K562 (cell line): ENCODE measurements at regions not wholly inside any gene's neighbourhood (a gene's known extent, or its start where the extent isn't known, plus 50 kb on each side); places are given as distances from the start of the nearest gene placed in this dataset.
"Not testable (repeated sequence)": the region's sequence is repeated elsewhere in the genome, so short reads cannot be mapped to it uniquely, and the experiment has no call there.

ENCODE experiments used
- ATAC-seq: fragments of 200-7000 bp; cut with Tn5 transposase; 3 replicates; pipeline ENCODE4 v1.9.1; 2020; ENCODE audit warnings: moderate library complexity
- BruUV-seq: library from RNA; stranded (reverse); fragments of 400-500 nt; replicated peaks from 2 replicates; lab custom pipeline; 2021; lab: Mats Ljungman, UMichigan
- CTCF ChIA-PET: fragments of 300-600 bp; formaldehyde crosslinking; extraction: SDS; loops from one replicate; lab custom pipeline; 2021; ENCODE audit warnings: low intra/inter-chr PET ratio; lab: Yijun Ruan, JAX
- POLR2A ChIA-PET: fragments of 300-600, 350-650 bp; sonication (Branson Sonifier 250); formaldehyde crosslinking; extraction: SDS; loops from one replicate; lab custom pipeline; 2021; ENCODE audit warnings: antibody characterized with exemption, inconsistent platforms; lab: Yijun Ruan, JAX
- DNase-seq, 4 experiments: peaks; one replicate each; pipeline versions ENCODE4 v3.0.0 to v3.0.0-alpha.2; 2011 to 2018; ENCODE audit warnings: low spot score in 3 of 4, mixed read lengths in 3 of 4; ENCODE audit errors: extremely low read depth in 1 of 4
- FAIRE-seq: peaks from 2 replicates; lab custom pipeline; 2011; peaks lifted over from hg19 to GRCh38; lab: Jason Lieb, UNC
- H2AFZ ChIP-seq: 2 replicates; pipeline ENCODE4 v1.6.0; 2011; ENCODE audit warnings: low read depth, low read length, control low read depth, inconsistent platforms
- H3K27ac ChIP-seq: fragments of 200-600 bp; 3 replicates; pipeline ENCODE4 v1.8.0; 2011; ENCODE audit warnings: low read depth, mild to moderate bottlenecking, control low read depth, inconsistent platforms, low read length, moderate library complexity, mixed read lengths; ENCODE audit errors: extremely low read depth
- H3K27me3 ChIP-seq, 2 experiments: fragments of 300-600 bp in 1 of 2; 2 replicates in 1 of 2; 3 replicates in 1 of 2; pipeline versions ENCODE4 v1.6.0 to v1.8.0; 2011; ENCODE audit warnings: inconsistent platforms in 2 of 2, low read length in 2 of 2, mild to moderate bottlenecking in 1 of 2, mixed read lengths in 1 of 2, moderate library complexity in 1 of 2; ENCODE audit not compliant: control insufficient read depth in 2 of 2, insufficient read depth in 2 of 2
- H3K36me3 ChIP-seq: fragments of 300-600 bp; 3 replicates; pipeline ENCODE4 v1.8.0; 2011; ENCODE audit warnings: mild to moderate bottlenecking, low read length, inconsistent platforms; ENCODE audit not compliant: control insufficient read depth, insufficient read depth
- H3K4me1 ChIP-seq, 2 experiments: fragments of 200-600 bp in 1 of 2; replicated peaks in 1 of 2; 2 replicates in 1 of 2; 3 replicates in 1 of 2; pipeline versions ENCODE4 v1.5.1 to v1.8.0; 2011; ENCODE audit warnings: inconsistent platforms in 2 of 2, low read length in 2 of 2, mild to moderate bottlenecking in 1 of 2, mixed read lengths in 1 of 2, moderate library complexity in 1 of 2; ENCODE audit not compliant: control insufficient read depth in 2 of 2, insufficient read depth in 2 of 2
- H3K4me2 ChIP-seq: 2 replicates; pipeline ENCODE4 v1.6.1; 2011; ENCODE audit warnings: low read length, control low read depth, inconsistent platforms, mixed read lengths; ENCODE audit not compliant: insufficient read depth
- H3K4me3 ChIP-seq: fragments of 200-600 bp; sonication (generic), shearing (Covaris generic); 2 replicates; pipeline ENCODE4 v1.5.1; 2016; ENCODE audit warnings: control low read depth, inconsistent platforms
- H3K79me2 ChIP-seq: fragments of 200-600 bp; 3 replicates; pipeline ENCODE4 v1.8.0; 2011; ENCODE audit warnings: low read length, inconsistent platforms; ENCODE audit not compliant: control insufficient read depth, insufficient read depth
- H3K9ac ChIP-seq, 2 experiments: 2 replicates each; pipeline versions ENCODE4 v1.6.0 to v1.6.1; 2011; ENCODE audit warnings: low read depth in 2 of 2, low read length in 2 of 2, control low read depth in 1 of 2, inconsistent platforms in 1 of 2, mild to moderate bottlenecking in 1 of 2, mixed read lengths in 1 of 2; ENCODE audit not compliant: insufficient read depth in 1 of 2
- H3K9me1 ChIP-seq: one replicate; pipeline ENCODE4 v1.6.0; 2011; ENCODE audit warnings: inconsistent platforms, mild to moderate bottlenecking, low read length, moderate library complexity; ENCODE audit not compliant: control insufficient read depth, insufficient read depth
- H3K9me3 ChIP-seq: replicated peaks from 2 replicates; pipeline ENCODE4 v1.5.1; 2011; ENCODE audit warnings: low read depth, low read length, inconsistent platforms; ENCODE audit not compliant: control insufficient read depth, insufficient read depth
- H4K20me1 ChIP-seq: replicated peaks from 2 replicates; pipeline ENCODE4 v1.6.1; 2011; ENCODE audit warnings: low read length, inconsistent platforms, mixed read lengths; ENCODE audit not compliant: control insufficient read depth, insufficient read depth
- KDM1A ChIP-seq, 2 experiments: fragments of 450-650 bp; IDR thresholded peaks; 2 replicates each; pipeline ENCODE4 v1.6.1; 2016; ENCODE audit warnings: mild to moderate bottlenecking in 2 of 2
- REST ChIP-seq, 2 experiments: fragments of 450-650 bp; formaldehyde crosslinking in 1 of 2; IDR thresholded peaks; 2 replicates each; pipeline versions ENCODE4 v1.4.0 to v1.6.1; 2014 to 2020; ENCODE audit warnings: mild to moderate bottlenecking in 2 of 2, borderline replicate concordance in 1 of 2, low read depth in 1 of 2
- SMAD4 ChIP-seq: fragments of 250-450 bp; sonication (Bioruptor Pico); conservative IDR thresholded peaks from 2 replicates; pipeline ENCODE4 v1.8.0; 2021; ENCODE audit warnings: inconsistent platforms, mild to moderate bottlenecking, moderate library complexity
- TRIM24 ChIP-seq, 2 experiments: fragments of 450-650 bp; IDR thresholded peaks; 2 replicates each; pipeline ENCODE4 v1.6.1; 2016
- ZNF24 ChIP-seq: fragments of 450-650 bp; IDR thresholded peaks from 2 replicates; pipeline ENCODE4 v1.6.1; 2016
- ZNF354B ChIP-seq: fragments of 250-450 bp; sonication (Bioruptor Pico); IDR thresholded peaks from 2 replicates; pipeline ENCODE4 v1.4.0; 2020
- ZNF507 ChIP-seq: conservative IDR thresholded peaks from 2 replicates; pipeline ENCODE4 v1.6.1; 2017; ENCODE audit warnings: missing genetic modification characterization, missing compliant biosample characterization
- WGBS: fragments of 100-300 bp; shearing (Covaris generic); methylation state at CpG from one replicate; pipeline ENCODE4 v1.1.6; 2016; ENCODE audit warnings: low coverage, mixed read lengths; ENCODE audit not compliant: insufficient coverage; ENCODE audit errors: missing lambda C conversion rate; 5-methylcytosine and 5-hydroxymethylcytosine counted together
- in situ Hi-C: fragments of 300-500 bp; cut with MboI; formaldehyde crosslinking; loops from 4 replicates; pipeline ENCODE4 v1.15.0; 2018; ENCODE audit warnings: inconsistent platforms, mixed read lengths
- intact Hi-C: fragments of 100-400 bp; cut with micrococcal nuclease; formaldehyde crosslinking; loops from 2 replicates; pipeline ENCODE4 v1.14.2; 2022

- H3K9me1 ChIP-seq, in situ Hi-C loops, H3K9ac ChIP-seq, POLR2A ChIA-PET, H3K79me2 ChIP-seq, H3K9me3 ChIP-seq, H3K36me3 ChIP-seq, CTCF ChIA-PET, H4K20me1 ChIP-seq, BruUV-seq, H2AFZ ChIP-seq, H3K27ac ChIP-seq, DNase-seq, intact Hi-C loops, FAIRE-seq, ATAC-seq, H3K4me2 ChIP-seq, H3K4me3 ChIP-seq, H3K27me3 ChIP-seq: not testable (repeated sequence)
- H3K4me1 ChIP-seq: peaks cover 7 to 21% of the 10 kb centered on the region in 2 experiments; a peak in 4 of 5 replicates
- TF ChIP-seq ZNF354B (CRISPR knock-in tag) (peak; percentile 78; the same call in 1 of the 2 replicates), ZNF507 (tag) (peak; percentile 96)
- no CpG with 5 or more reads among the region's 1 CpG for WGBS
Observed at GRCh38 chr6:14481946-14482345, 364.4 kb downstream of the CD83 start.

- in situ Hi-C loops (no loop called here), intact Hi-C loops (no loop called here)
- ChIA-PET POLR2A (interaction anchor here (0.5 to 2.8 kb wide), 5 partner anchors 9 to 70 kb away, joined by 3 to 9 read pairs (median 4); no protein-coding TSS in a partner anchor), CTCF (no interaction called here)
- DNase-seq: no peak
- H3K27me3 ChIP-seq: no peaks in the 10 kb centered on the region
- H3K9ac ChIP-seq: no peak overlapping the region
- BruUV-seq: no TSS peak
- ATAC-seq: no peak
- no peaks in the 10 kb centered on the region for H4K20me1 ChIP-seq
- no peaks in the 10 kb centered on the region for H3K9me1 ChIP-seq
- no peaks in the 10 kb centered on the region for H3K79me2 ChIP-seq
- no peaks in the 10 kb centered on the region for H3K36me3 ChIP-seq
- H2AFZ ChIP-seq: no peak overlapping the region
- H3K4me1 ChIP-seq: peaks cover 0 to 4% of the 10 kb centered on the region in 2 experiments; a peak in 1 of 5 replicates
- 72% methylated on average over 3 of the region's 3 CpGs for WGBS
- no peak overlapping the region for H3K4me2 ChIP-seq
- H3K9me3 ChIP-seq: peaks cover 9% of the 10 kb centered on the region
- H3K27ac ChIP-seq: no peak overlapping the region; the same call in 2 of the 3 replicates
- no peak for FAIRE-seq
- no peak overlapping the region for H3K4me3 ChIP-seq
- TF ChIP-seq SMAD4: no peak
- peak in 1 of 2 experiments; percentile 54; a peak in 2 of 4 replicates for TF ChIP-seq TRIM24 (IDR thresholded peaks at IDR 0.05)
- TF ChIP-seq ZNF24: no peak
- no peak for TF ChIP-seq KDM1A (IDR thresholded peaks at IDR 0.05)
- no peak for TF ChIP-seq REST (IDR thresholded peaks at IDR 0.05; ENCODE audit: borderline replicate concordance)
- TF ChIP-seq REST (CRISPR knock-in tag; IDR thresholded peaks at IDR 0.05; ENCODE audit: low read depth): no peak
Observed at GRCh38 chr6:14487625-14488024, 370.1 kb downstream of the CD83 start.
